HL-60 (cell line): ENCODE measurements at regions not wholly inside any gene's neighbourhood (a gene's known extent, or its start where the extent isn't known, plus 50 kb on each side); places are given as distances from the start of the nearest gene placed in this dataset.

Experiments used
- DNase-seq, 2 experiments: peaks; one replicate each; pipeline ENCODE4 v3.0.0-alpha.2; 2010 to 2020; ENCODE audit warnings: low read depth in 1 of 2, low spot score in 1 of 2
- H3K27ac ChIP-seq: fragments of 250-450 bp; sonication (Bioruptor Pico); replicated peaks from 2 replicates; pipeline ENCODE4 v1.5.1; 2020; ENCODE audit warnings: mild to moderate bottlenecking, moderate library complexity
- H3K27me3 ChIP-seq: fragments of 250-450 bp; sonication (Bioruptor Pico); 2 replicates; pipeline ENCODE4 v1.5.1; 2021; ENCODE audit warnings: mild to moderate bottlenecking, moderate library complexity; ENCODE audit not compliant: insufficient read depth, poor library complexity, severe bottlenecking
- H3K4me3 ChIP-seq: replicated peaks from 2 replicates; pipeline ENCODE4 v1.5.1; 2011; ENCODE audit warnings: mild to moderate bottlenecking, control low read depth, low read length; ENCODE audit not compliant: insufficient read depth
- GABPA ChIP-seq: IDR thresholded peaks from 2 replicates; pipeline ENCODE4 v1.6.1; 2012; ENCODE audit warnings: low read depth
- POLR2AphosphoS5 ChIP-seq: IDR thresholded peaks from 2 replicates; pipeline ENCODE4 v1.6.1; 2012; ENCODE audit warnings: low read depth
- SPI1 ChIP-seq: IDR thresholded peaks from 2 replicates; pipeline ENCODE4 v1.6.1; 2012; ENCODE audit warnings: low read depth, mild to moderate bottlenecking, borderline replicate concordance
- TF ChIP-seq, protein P1 (sequence below): IDR thresholded peaks from 2 replicates; pipeline ENCODE4 v1.6.1; 2012; ENCODE audit warnings: low read depth; ENCODE audit not compliant: insufficient replicate concordance
- TF ChIP-seq, protein P2 (sequence below): IDR thresholded peaks from one replicate; pipeline ENCODE4 v1.5.1; 2011; ENCODE audit warnings: low read length, control low read depth, inconsistent platforms; ENCODE audit not compliant: insufficient read depth

GRCh38 chr1:30061292-30062220, 661.8 kb downstream of the MATN1 start:
- Histone ChIP-seq H3K4me3 (no peak overlapping the region), H3K27ac (no peak overlapping the region), H3K27me3 (no peaks in the 10 kb centered on the region)
- no peak for DNase-seq
- TF ChIP-seq, protein P1, sequence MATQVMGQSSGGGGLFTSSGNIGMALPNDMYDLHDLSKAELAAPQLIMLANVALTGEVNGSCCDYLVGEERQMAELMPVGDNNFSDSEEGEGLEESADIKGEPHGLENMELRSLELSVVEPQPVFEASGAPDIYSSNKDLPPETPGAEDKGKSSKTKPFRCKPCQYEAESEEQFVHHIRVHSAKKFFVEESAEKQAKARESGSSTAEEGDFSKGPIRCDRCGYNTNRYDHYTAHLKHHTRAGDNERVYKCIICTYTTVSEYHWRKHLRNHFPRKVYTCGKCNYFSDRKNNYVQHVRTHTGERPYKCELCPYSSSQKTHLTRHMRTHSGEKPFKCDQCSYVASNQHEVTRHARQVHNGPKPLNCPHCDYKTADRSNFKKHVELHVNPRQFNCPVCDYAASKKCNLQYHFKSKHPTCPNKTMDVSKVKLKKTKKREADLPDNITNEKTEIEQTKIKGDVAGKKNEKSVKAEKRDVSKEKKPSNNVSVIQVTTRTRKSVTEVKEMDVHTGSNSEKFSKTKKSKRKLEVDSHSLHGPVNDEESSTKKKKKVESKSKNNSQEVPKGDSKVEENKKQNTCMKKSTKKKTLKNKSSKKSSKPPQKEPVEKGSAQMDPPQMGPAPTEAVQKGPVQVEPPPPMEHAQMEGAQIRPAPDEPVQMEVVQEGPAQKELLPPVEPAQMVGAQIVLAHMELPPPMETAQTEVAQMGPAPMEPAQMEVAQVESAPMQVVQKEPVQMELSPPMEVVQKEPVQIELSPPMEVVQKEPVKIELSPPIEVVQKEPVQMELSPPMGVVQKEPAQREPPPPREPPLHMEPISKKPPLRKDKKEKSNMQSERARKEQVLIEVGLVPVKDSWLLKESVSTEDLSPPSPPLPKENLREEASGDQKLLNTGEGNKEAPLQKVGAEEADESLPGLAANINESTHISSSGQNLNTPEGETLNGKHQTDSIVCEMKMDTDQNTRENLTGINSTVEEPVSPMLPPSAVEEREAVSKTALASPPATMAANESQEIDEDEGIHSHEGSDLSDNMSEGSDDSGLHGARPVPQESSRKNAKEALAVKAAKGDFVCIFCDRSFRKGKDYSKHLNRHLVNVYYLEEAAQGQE, result no peak
- TF ChIP-seq GABPA, result no peak
- TF ChIP-seq, protein P2, sequence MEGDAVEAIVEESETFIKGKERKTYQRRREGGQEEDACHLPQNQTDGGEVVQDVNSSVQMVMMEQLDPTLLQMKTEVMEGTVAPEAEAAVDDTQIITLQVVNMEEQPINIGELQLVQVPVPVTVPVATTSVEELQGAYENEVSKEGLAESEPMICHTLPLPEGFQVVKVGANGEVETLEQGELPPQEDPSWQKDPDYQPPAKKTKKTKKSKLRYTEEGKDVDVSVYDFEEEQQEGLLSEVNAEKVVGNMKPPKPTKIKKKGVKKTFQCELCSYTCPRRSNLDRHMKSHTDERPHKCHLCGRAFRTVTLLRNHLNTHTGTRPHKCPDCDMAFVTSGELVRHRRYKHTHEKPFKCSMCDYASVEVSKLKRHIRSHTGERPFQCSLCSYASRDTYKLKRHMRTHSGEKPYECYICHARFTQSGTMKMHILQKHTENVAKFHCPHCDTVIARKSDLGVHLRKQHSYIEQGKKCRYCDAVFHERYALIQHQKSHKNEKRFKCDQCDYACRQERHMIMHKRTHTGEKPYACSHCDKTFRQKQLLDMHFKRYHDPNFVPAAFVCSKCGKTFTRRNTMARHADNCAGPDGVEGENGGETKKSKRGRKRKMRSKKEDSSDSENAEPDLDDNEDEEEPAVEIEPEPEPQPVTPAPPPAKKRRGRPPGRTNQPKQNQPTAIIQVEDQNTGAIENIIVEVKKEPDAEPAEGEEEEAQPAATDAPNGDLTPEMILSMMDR, result no peak
- TF ChIP-seq SPI1, result no peak
- no peak for TF ChIP-seq POLR2AphosphoS5

DNA sequence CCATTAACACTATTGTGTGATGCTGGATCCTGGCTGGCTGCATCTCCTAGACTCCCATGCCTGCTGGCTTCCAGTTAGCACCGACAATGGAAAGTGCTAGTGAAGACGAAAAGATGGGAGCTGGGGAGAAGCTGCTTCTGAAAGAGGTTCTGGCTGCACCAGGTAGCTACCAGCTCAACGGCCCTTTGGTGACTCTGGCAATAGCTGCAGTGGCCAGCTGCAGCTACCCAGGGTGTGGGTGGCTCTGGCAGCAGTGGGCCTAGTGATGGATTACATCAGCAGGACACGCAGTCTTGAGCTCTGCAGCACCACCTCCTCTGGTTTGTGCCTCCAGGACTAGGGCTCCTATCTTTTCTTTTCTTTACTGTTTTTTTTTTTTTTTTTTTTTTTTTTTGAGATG, 662.6 kb downstream of the MATN1 start:
- Histone ChIP-seq H3K4me3 (no peak overlapping the region), H3K27ac (no peak overlapping the region), H3K27me3 (no peaks in the 10 kb centered on the region)
- no peak for DNase-seq
- TF ChIP-seq POLR2AphosphoS5, result no peak

DNA sequence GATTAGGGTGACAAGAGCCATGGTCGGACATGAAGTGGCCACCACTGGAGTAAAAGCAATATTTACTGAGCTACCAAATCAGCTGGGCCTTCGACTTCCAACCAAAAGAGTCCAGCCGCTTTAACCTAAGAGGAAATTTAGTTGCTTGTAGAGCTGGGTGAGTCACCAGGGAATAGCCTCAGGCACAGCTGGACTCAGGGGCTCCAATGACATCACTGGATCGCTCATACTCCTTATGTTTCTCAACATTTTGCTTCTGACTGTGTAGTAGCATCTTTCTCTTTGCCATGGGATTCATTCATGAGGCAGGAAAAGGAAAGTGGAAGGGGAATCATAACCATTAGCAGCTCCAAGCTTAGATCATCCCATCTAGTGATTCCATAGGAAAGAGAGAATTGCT, 664.4 kb downstream of the MATN1 start:
- DNase-seq, result no peak

More for the DNA sequence above, 664.4 kb downstream of the MATN1 start:
- no peak overlapping the region for H3K27ac ChIP-seq
- H3K27me3 ChIP-seq, result no peaks in the 10 kb centered on the region
- TF ChIP-seq GABPA (no peak), POLR2AphosphoS5 (no peak), SPI1 (no peak)
- TF ChIP-seq, protein P2, result no peak
- TF ChIP-seq, protein P1, result no peak
- no peak overlapping the region for H3K4me3 ChIP-seq
